Stimulated activated CD4-positive, alpha-beta T cell treated with anti-CD3 and anti-CD28 coated beads, TNF-alpha, amount 100 ng/mL, for 4 hours (primary cell): ENCODE measurements at regions not wholly inside any gene's neighbourhood (a gene's known extent, or its start where the extent isn't known, plus 50 kb on each side); places are given as distances from the start of the nearest gene placed in this dataset.
A peak's percentile ranks its signal among the peaks of the same experiment; 100 is the strongest.
"Not testable (repeated sequence)": the region's sequence is repeated elsewhere in the genome, so short reads cannot be mapped to it uniquely, and the experiment has no call there.

ENCODE experiments used
- DNase-seq, 3 experiments: peaks; one replicate each; pipeline ENCODE4 v3.0.0-alpha.2; 2020; ENCODE audit warnings: low read depth in 3 of 3

GRCh38 chr21:31536138-31536537 is 123.4 kb upstream of the SOD1 start:
- no peak for DNase-seq

- no peak for DNase-seq
Measured at GRCh38 chr21:31531967-31532366, 127.5 kb upstream of the SOD1 start.

- no peak for DNase-seq
Measured at GRCh38 chr21:31530897-31531705, 128.4 kb upstream of the SOD1 start.

GRCh38 chr21:31530364-31530763 is 129.1 kb upstream of the SOD1 start:
- no peak for DNase-seq

- DNase-seq = no peak
Measured at GRCh38 chr21:31529406-31529805, 130.1 kb upstream of the SOD1 start.

GRCh38 chr21:31526040-31526439 is 133.5 kb upstream of the SOD1 start:
- DNase-seq = no peak

GRCh38 chr21:31524140-31524539 is 135.4 kb upstream of the SOD1 start:
- no peak for DNase-seq

- DNase-seq = no peak
Measured at GRCh38 chr21:31521515-31521914, 138.0 kb upstream of the SOD1 start.

GRCh38 chr21:31520561-31521098 is 138.9 kb upstream of the SOD1 start:
- DNase-seq = no peak

GRCh38 chr21:31518580-31518979 is 140.9 kb upstream of the SOD1 start:
- no peak for DNase-seq

GRCh38 chr21:31517664-31518414 is 141.7 kb upstream of the SOD1 start:
- DNase-seq = no peak

GRCh38 chr21:31515253-31515652 is 144.2 kb upstream of the SOD1 start:
- DNase-seq = no peak

GRCh38 chr21:31514598-31514997 is 144.9 kb upstream of the SOD1 start:
- no peak for DNase-seq

GRCh38 chr21:31513541-31513940 is 146.0 kb upstream of the SOD1 start:
- not testable (repeated sequence) for DNase-seq

- DNase-seq = not testable (repeated sequence)
Measured at GRCh38 chr21:31511999-31512398, 147.5 kb upstream of the SOD1 start.

- no peak for DNase-seq
Measured at GRCh38 chr21:31511258-31511657, 148.2 kb upstream of the SOD1 start.

- peak; percentile 66 to 72 (median 68) for DNase-seq
Measured at GRCh38 chr21:31509194-31510017, 150.1 kb upstream of the SOD1 start.

GRCh38 chr21:31505975-31506374 is 153.5 kb upstream of the SOD1 start:
- DNase-seq = no peak

- DNase-seq = no peak
Measured at GRCh38 chr21:31503939-31504338, 155.6 kb upstream of the SOD1 start.

GRCh38 chr21:31503467-31503866 is 156.0 kb upstream of the SOD1 start:
- no peak for DNase-seq

- no peak for DNase-seq
Measured at GRCh38 chr21:31502537-31503143, 156.9 kb upstream of the SOD1 start.

GRCh38 chr21:31501926-31502325 is 157.6 kb upstream of the SOD1 start:
- no peak for DNase-seq
